ENCODE measurements at regions not wholly inside any gene's neighbourhood (a gene's known extent, or its start where the extent isn't known, plus 50 kb on each side); places are given as distances from the start of the nearest gene placed in this dataset.

GRCh38 chr3:156615592-156616173, 58.7 kb upstream of the TIPARP start:
- no peaks in the 10 kb centered on the region for H4K20me1 ChIP-seq (ENCODE audit: control insufficient read depth, insufficient read depth)
- ChIA-PET POLR2A (interaction anchor here (0.9 to 1.4 kb wide), 2 partner anchors 11 to 15 kb away, joined by 3 read pairs; no protein-coding TSS in a partner anchor), SMC1A (ENCODE audit: uncharacterized antibody, unreplicated experiment) (interaction anchor here (1.0 to 1.1 kb wide), 2 partner anchors 11 to 13 kb away, joined by 3 to 6 read pairs; no protein-coding TSS in a partner anchor), RAD21 (ENCODE audit: unreplicated experiment) (no interaction called here), CTCF (interaction anchor here (1.1 kb wide), 1 partner anchor 72 kb away, joined by 3 read pairs; no protein-coding TSS in a partner anchor)
- no peak overlapping the region for H3K4me3 ChIP-seq
- H3K9ac ChIP-seq (ENCODE audit: control insufficient read depth, insufficient read depth, low read length), result no peak overlapping the region
- no peaks in the 10 kb centered on the region for H3K79me2 ChIP-seq (ENCODE audit: control insufficient read depth, insufficient read depth, low read length)
- H2AFZ ChIP-seq (ENCODE audit: control insufficient read depth, low read depth, low read length), result no peak overlapping the region
- no TSS peak for BruUV-seq (replicated peaks)
- H3K4me2 ChIP-seq (ENCODE audit: control insufficient read depth, insufficient read depth), result no peak overlapping the region
- H3K9me3 ChIP-seq (replicated peaks; ENCODE audit: control insufficient read depth, insufficient read depth, low read length), result no peaks in the 10 kb centered on the region
- in situ Hi-C loops (cut with MboI) (no loop called here), intact Hi-C loops (cut with micrococcal nuclease; ENCODE audit: unreplicated experiment) (no loop called here)
- ATAC-seq (no peak), DNase-seq (ENCODE audit: low read depth, low spot score) (no peak), FAIRE-seq (no peak)
- no peak overlapping the region for H3K27ac ChIP-seq (ENCODE audit: control insufficient read depth, insufficient read depth)
- no peaks in the 10 kb centered on the region; a peak in 1 of 4 replicates for H3K36me3 ChIP-seq (ENCODE audit: control insufficient read depth in 2 of 2, insufficient read depth in 2 of 2, low read length in 1 of 2)
- no peaks in the 10 kb centered on the region for H3K4me1 ChIP-seq (ENCODE audit: control insufficient read depth, insufficient read depth, low read length)
- H3K27me3 ChIP-seq (replicated peaks in 1 of 2; ENCODE audit: control insufficient read depth in 2 of 2, insufficient read depth in 2 of 2, low read length in 1 of 2), result no peaks in the 10 kb centered on the region
- whole genome bisulfite sequencing (ENCODE audit: insufficient coverage, insufficient replicate concordance, low lambda C conversion rate, missing lambda C conversion rate), result 47% methylated on average over 1 of the region's 1 CpG
- TF ChIP-seq EGR1 (IDR thresholded peaks at IDR 0.05; ENCODE audit: borderline replicate concordance in 1 of 2, low read depth in 2 of 2, low read length in 2 of 2) (no peak), HSF1 (IDR thresholded peaks at IDR 0.05; ENCODE audit: low read depth, low read length) (no peak), POLR2AphosphoS2 (IDR thresholded peaks at IDR 0.05; ENCODE audit: low read depth, low read length) (no peak), SREBF2 (IDR thresholded peaks at IDR 0.05; ENCODE audit: low read length) (no peak), ZBTB33 (IDR thresholded peaks at IDR 0.05) (no peak), SUPT20H (IDR thresholded peaks at IDR 0.05; ENCODE audit: borderline replicate concordance, control insufficient read depth, low read depth, low read length) (no peak), KDM1A (IDR thresholded peaks at IDR 0.05; ENCODE audit: borderline replicate concordance) (no peak), STAT3 (IDR thresholded peaks at IDR 0.05; ENCODE audit: low read depth, low read length) (no peak), ETV6 (conservative IDR thresholded peaks at IDR 0.05 in 1 of 2, IDR thresholded peaks at IDR 0.05 in 1 of 2; ENCODE audit: borderline replicate concordance in 1 of 2, low read depth in 1 of 2) (no peak), USF1 (IDR thresholded peaks at IDR 0.05; ENCODE audit: borderline replicate concordance, extremely low read length, insufficient read depth, low read depth, low read length) (no peak), GABPA (IDR thresholded peaks at IDR 0.05; ENCODE audit: low read depth) (no peak), ZNF592 (IDR thresholded peaks at IDR 0.05) (no peak), IRF4 (IDR thresholded peaks at IDR 0.05; ENCODE audit: low read depth, low read length) (no peak)

Data from GM12878 (cell line).